CD4-positive, alpha-beta memory T cell (primary cell): ENCODE measurements at regions not wholly inside any gene's neighbourhood (a gene's known extent, or its start where the extent isn't known, plus 50 kb on each side); places are given as distances from the start of the nearest gene placed in this dataset.
"Not testable (repeated sequence)": the region's sequence is repeated elsewhere in the genome, so short reads cannot be mapped to it uniquely, and the experiment has no call there.

Experiments
- CTCF ChIA-PET: fragments of 350-600 bp; sonication (Branson Sonifier 250); formaldehyde crosslinking; loops from one replicate; lab custom pipeline; 2021; ENCODE audit warnings: inconsistent platforms; ENCODE audit not compliant: partially characterized antibody; lab: Charles Lee
- POLR2A ChIA-PET: fragments of 350-600 bp; sonication (Branson Sonifier 250); formaldehyde crosslinking; loops from one replicate; lab custom pipeline; 2021; ENCODE audit not compliant: partially characterized antibody; lab: Charles Lee
- DNase-seq, 5 donors: peaks; one replicate each; pipeline versions ENCODE4 v3.0.0 to v3.0.0-alpha.2; 2020 to 2022; ENCODE audit warnings: mixed read lengths in 1 of 5
- H3K27ac ChIP-seq: one replicate; pipeline ENCODE4 v1.7.0; 2013; ENCODE audit warnings: low read depth, low read length
- H3K27me3 ChIP-seq: 2 replicates; pipeline ENCODE4 v1.7.0; 2013; ENCODE audit warnings: mild to moderate bottlenecking, low read length, moderate library complexity; ENCODE audit not compliant: insufficient read depth
- H3K36me3 ChIP-seq: 2 replicates; pipeline ENCODE4 v1.7.0; 2013; ENCODE audit warnings: mild to moderate bottlenecking, low read length, moderate library complexity; ENCODE audit not compliant: insufficient read depth
- H3K4me1 ChIP-seq: 2 replicates; pipeline ENCODE4 v1.7.0; 2013; ENCODE audit warnings: mild to moderate bottlenecking, low read length, moderate library complexity; ENCODE audit not compliant: insufficient read depth
- H3K4me3 ChIP-seq, 2 donors: one replicate each; pipeline ENCODE4 v1.7.0; 2013; ENCODE audit warnings: low read length in 2 of 2, mild to moderate bottlenecking in 1 of 2
- H3K9me3 ChIP-seq, 2 donors: one replicate each; pipeline ENCODE4 v1.7.0; 2013; ENCODE audit warnings: low read length in 2 of 2, control low read depth in 1 of 2; ENCODE audit not compliant: control insufficient read depth in 1 of 2
- H3K27ac Mint-ChIP-seq, 7 donors: one replicate each; pipeline ENCODE4 v1.8.0; 2020 to 2021; ENCODE audit warnings: mixed read lengths in 7 of 7, mild to moderate bottlenecking in 6 of 7, inconsistent platforms in 3 of 7, moderate library complexity in 3 of 7
- H3K27me3 Mint-ChIP-seq, 2 donors: one replicate each; pipeline ENCODE4 v1.8.0; 2020 to 2021; ENCODE audit warnings: mixed read lengths in 2 of 2
- H3K36me3 Mint-ChIP-seq, 2 donors: one replicate each; pipeline ENCODE4 v1.8.0; 2020 to 2021; ENCODE audit warnings: mixed read lengths in 2 of 2, inconsistent platforms in 1 of 2, mild to moderate bottlenecking in 1 of 2
- H3K4me1 Mint-ChIP-seq, 4 donors: one replicate each; pipeline ENCODE4 v1.8.0; 2020 to 2021; ENCODE audit warnings: mixed read lengths in 4 of 4, mild to moderate bottlenecking in 1 of 4
- H3K4me3 Mint-ChIP-seq, 8 donors: one replicate each; pipeline ENCODE4 v1.8.0; 2020 to 2021; ENCODE audit warnings: mixed read lengths in 8 of 8, mild to moderate bottlenecking in 7 of 8, moderate library complexity in 6 of 8, inconsistent platforms in 3 of 8
- H3K9me3 Mint-ChIP-seq, 8 donors: one replicate each; pipeline ENCODE4 v1.8.0; 2020 to 2021; ENCODE audit warnings: mixed read lengths in 8 of 8, mild to moderate bottlenecking in 5 of 8, inconsistent platforms in 3 of 8, moderate library complexity in 1 of 8
- intact Hi-C: fragments of 100-400 bp; cut with micrococcal nuclease; formaldehyde crosslinking; loops from one replicate; pipeline ENCODE4 v1.15.1; 2023

GRCh38 chr15:21698620-21699019 is 178.9 kb downstream of the POTEB start:
- H3K9me3 Mint-ChIP-seq, H3K36me3 Mint-ChIP-seq, H3K4me3 ChIP-seq, H3K36me3 ChIP-seq, H3K27me3 ChIP-seq, POLR2A ChIA-PET, CTCF ChIA-PET, DNase-seq, H3K4me3 Mint-ChIP-seq, intact Hi-C loops, H3K9me3 ChIP-seq, H3K4me1 ChIP-seq, H3K27ac Mint-ChIP-seq, H3K4me1 Mint-ChIP-seq, H3K27ac ChIP-seq, H3K27me3 Mint-ChIP-seq: not testable (repeated sequence)

- H3K4me1 Mint-ChIP-seq, CTCF ChIA-PET, H3K9me3 Mint-ChIP-seq, H3K4me3 ChIP-seq, H3K36me3 Mint-ChIP-seq, H3K27ac Mint-ChIP-seq, H3K4me3 Mint-ChIP-seq, H3K4me1 ChIP-seq, H3K36me3 ChIP-seq, POLR2A ChIA-PET, H3K27me3 Mint-ChIP-seq, DNase-seq, H3K9me3 ChIP-seq, H3K27ac ChIP-seq, intact Hi-C loops, H3K27me3 ChIP-seq: not testable (repeated sequence)
Measured at GRCh38 chr15:21695089-21695488, 182.4 kb downstream of the POTEB start.

- CTCF ChIA-PET, H3K4me1 Mint-ChIP-seq, DNase-seq, H3K27ac ChIP-seq, H3K27me3 Mint-ChIP-seq, H3K4me3 ChIP-seq, H3K36me3 Mint-ChIP-seq, H3K27me3 ChIP-seq, H3K9me3 ChIP-seq, H3K36me3 ChIP-seq, H3K4me3 Mint-ChIP-seq, H3K4me1 ChIP-seq, H3K27ac Mint-ChIP-seq, H3K9me3 Mint-ChIP-seq, POLR2A ChIA-PET, intact Hi-C loops: not testable (repeated sequence)
Measured at GRCh38 chr15:21692471-21693102, 184.9 kb downstream of the POTEB start.

- H3K27me3 ChIP-seq, H3K9me3 Mint-ChIP-seq, CTCF ChIA-PET, H3K27ac ChIP-seq, H3K9me3 ChIP-seq, intact Hi-C loops, H3K4me3 Mint-ChIP-seq, H3K4me1 ChIP-seq, H3K36me3 ChIP-seq, H3K27ac Mint-ChIP-seq, H3K4me1 Mint-ChIP-seq, H3K4me3 ChIP-seq, DNase-seq, H3K36me3 Mint-ChIP-seq, H3K27me3 Mint-ChIP-seq, POLR2A ChIA-PET: not testable (repeated sequence)
Measured at GRCh38 chr15:21656798-21657397, 216.6 kb upstream of the POTEB3 start.

- POLR2A ChIA-PET, H3K9me3 Mint-ChIP-seq, intact Hi-C loops, H3K27ac ChIP-seq, H3K4me3 ChIP-seq, H3K27me3 ChIP-seq, H3K36me3 Mint-ChIP-seq, H3K4me1 ChIP-seq, H3K36me3 ChIP-seq, CTCF ChIA-PET, H3K9me3 ChIP-seq, DNase-seq, H3K27me3 Mint-ChIP-seq, H3K27ac Mint-ChIP-seq, H3K4me1 Mint-ChIP-seq: not testable (repeated sequence)
- H3K4me3 Mint-ChIP-seq, result peak overlapping the region in 4 of 8 donors; percentile 17 to 69 (median 34)
Measured at GRCh38 chr15:21656114-21656746, 215.9 kb upstream of the POTEB3 start.

GRCh38 chr15:21653707-21654106 is 213.4 kb upstream of the POTEB3 start:
- H3K9me3 Mint-ChIP-seq, intact Hi-C loops, H3K9me3 ChIP-seq, H3K27ac Mint-ChIP-seq, H3K4me1 ChIP-seq, DNase-seq, H3K4me3 Mint-ChIP-seq, POLR2A ChIA-PET, CTCF ChIA-PET, H3K4me1 Mint-ChIP-seq, H3K36me3 ChIP-seq, H3K36me3 Mint-ChIP-seq, H3K27me3 ChIP-seq, H3K27me3 Mint-ChIP-seq, H3K4me3 ChIP-seq, H3K27ac ChIP-seq: not testable (repeated sequence)

- H3K36me3 ChIP-seq, intact Hi-C loops, POLR2A ChIA-PET, H3K4me3 Mint-ChIP-seq, H3K27ac Mint-ChIP-seq, H3K9me3 ChIP-seq, H3K4me3 ChIP-seq, CTCF ChIA-PET, H3K27ac ChIP-seq, DNase-seq, H3K9me3 Mint-ChIP-seq, H3K27me3 Mint-ChIP-seq, H3K27me3 ChIP-seq, H3K4me1 ChIP-seq, H3K4me1 Mint-ChIP-seq, H3K36me3 Mint-ChIP-seq: not testable (repeated sequence)
Measured at GRCh38 chr15:21638770-21639169, 198.5 kb upstream of the POTEB3 start.
